ENCODE measurements at regions not wholly inside any gene's neighbourhood (a gene's known extent, or its start where the extent isn't known, plus 50 kb on each side); places are given as distances from the start of the nearest gene placed in this dataset.

GRCh38 chr12:132424811-132425210, 65.1 kb upstream of the FBRSL1 start:
- DNase-seq = no peak

GRCh38 chr12:132423820-132424645, 65.9 kb upstream of the FBRSL1 start:
- no peak for DNase-seq

GRCh38 chr12:132423251-132423819, 66.6 kb upstream of the FBRSL1 start:
- DNase-seq = no peak

GRCh38 chr12:132422381-132423043, 67.4 kb upstream of the FBRSL1 start:
- no peak for DNase-seq

- DNase-seq = no peak
Observed at GRCh38 chr12:132422040-132422380, 67.9 kb upstream of the FBRSL1 start.

GRCh38 chr12:132419631-132420246, 70.2 kb upstream of the FBRSL1 start:
- no peak for DNase-seq

- no peak for DNase-seq
Observed at GRCh38 chr12:132418393-132418925, 71.5 kb upstream of the FBRSL1 start.

- no peak for DNase-seq
Observed at GRCh38 chr12:132417741-132418140, 72.2 kb upstream of the FBRSL1 start.

GRCh38 chr12:132416827-132417226, 73.1 kb upstream of the FBRSL1 start:
- no peak for DNase-seq

- no peak for DNase-seq
Observed at GRCh38 chr12:132416121-132416673, 73.8 kb upstream of the FBRSL1 start.

GRCh38 chr12:132415327-132416120, 74.4 kb upstream of the FBRSL1 start:
- no peak for DNase-seq

GRCh38 chr12:132414634-132415326, 75.2 kb upstream of the FBRSL1 start:
- DNase-seq = peak in 11 of 14 donors; percentile 13 to 66 (median 37)

- peak in 1 of 14 donors; percentile 15 for DNase-seq
Observed at GRCh38 chr12:132413931-132414588, 75.9 kb upstream of the FBRSL1 start.

GRCh38 chr12:132411457-132411856, 78.5 kb upstream of the FBRSL1 start:
- DNase-seq = no peak

- no peak for DNase-seq
Observed at GRCh38 chr12:132410849-132411248, 79.1 kb upstream of the FBRSL1 start.

GRCh38 chr12:132410296-132410625, 79.7 kb upstream of the FBRSL1 start:
- no peak for DNase-seq

GRCh38 chr12:132409495-132410295, 80.3 kb upstream of the FBRSL1 start:
- DNase-seq = no peak

GRCh38 chr12:132408626-132409494, 79.5 kb upstream of the GALNT9 start:
- no peak for DNase-seq

- no peak for DNase-seq
Observed at GRCh38 chr12:132407992-132408391, 78.6 kb upstream of the GALNT9 start.
